IMR-90 (cell line): ENCODE measurements at regions not wholly inside any gene's neighbourhood (a gene's known extent, or its start where the extent isn't known, plus 50 kb on each side); places are given as distances from the start of the nearest gene placed in this dataset.

Experiments
- CTCF ChIP-seq: conservative IDR thresholded peaks from 2 replicates; pipeline ENCODE4 v1.5.1; 2012; ENCODE audit warnings: mild to moderate bottlenecking, low read depth, low read length, improper control_type of control experiment
- POLR2A ChIP-seq: IDR thresholded peaks from 2 replicates; pipeline ENCODE4 v1.6.1; 2012; ENCODE audit warnings: mild to moderate bottlenecking, low read depth, low read length
- RAD21 ChIP-seq: IDR thresholded peaks from 2 replicates; pipeline ENCODE4 v1.6.1; 2012; ENCODE audit warnings: low read length, improper control_type of control experiment
- RFX5 ChIP-seq: IDR thresholded peaks from 2 replicates; pipeline ENCODE4 v1.8.0; 2012; ENCODE audit warnings: low read depth, mild to moderate bottlenecking, low read length, moderate library complexity

GRCh38 chr11:119583585-119583984, 145.4 kb downstream of the NECTIN1 start:
- TF ChIP-seq CTCF (no peak), POLR2A (no peak), RFX5 (no peak), RAD21 (no peak)
